ENCODE measurements at regions not wholly inside any gene's neighbourhood (a gene's known extent, or its start where the extent isn't known, plus 50 kb on each side); places are given as distances from the start of the nearest gene placed in this dataset.

DNA sequence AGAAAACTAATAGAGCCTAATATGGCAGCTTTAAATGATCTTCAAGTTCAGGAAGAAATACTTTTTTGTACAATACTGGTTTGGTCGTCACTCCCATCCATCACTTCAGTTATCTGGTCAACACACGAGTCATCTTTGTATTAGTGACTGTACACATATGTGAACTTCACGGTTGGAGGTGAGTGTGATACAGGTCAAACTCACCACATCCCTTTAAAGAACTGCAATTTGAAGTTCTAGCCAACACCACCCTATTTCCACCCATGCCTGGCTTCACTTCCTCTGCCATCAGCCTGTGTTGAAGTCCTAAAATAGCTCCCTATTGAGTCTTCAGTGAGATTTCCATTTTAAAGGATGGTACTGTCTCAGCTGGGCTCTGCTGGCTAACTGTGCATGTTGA, 361.9 kb downstream of the TXNL1 start:
- in situ Hi-C loops (cut with HindIII; ENCODE audit: low pct_unique_long_range_greater_than_20kb, low sequenced_read_pairs) = no loop called here
- DNase-seq (ENCODE audit: low read depth) = no peak

DNA sequence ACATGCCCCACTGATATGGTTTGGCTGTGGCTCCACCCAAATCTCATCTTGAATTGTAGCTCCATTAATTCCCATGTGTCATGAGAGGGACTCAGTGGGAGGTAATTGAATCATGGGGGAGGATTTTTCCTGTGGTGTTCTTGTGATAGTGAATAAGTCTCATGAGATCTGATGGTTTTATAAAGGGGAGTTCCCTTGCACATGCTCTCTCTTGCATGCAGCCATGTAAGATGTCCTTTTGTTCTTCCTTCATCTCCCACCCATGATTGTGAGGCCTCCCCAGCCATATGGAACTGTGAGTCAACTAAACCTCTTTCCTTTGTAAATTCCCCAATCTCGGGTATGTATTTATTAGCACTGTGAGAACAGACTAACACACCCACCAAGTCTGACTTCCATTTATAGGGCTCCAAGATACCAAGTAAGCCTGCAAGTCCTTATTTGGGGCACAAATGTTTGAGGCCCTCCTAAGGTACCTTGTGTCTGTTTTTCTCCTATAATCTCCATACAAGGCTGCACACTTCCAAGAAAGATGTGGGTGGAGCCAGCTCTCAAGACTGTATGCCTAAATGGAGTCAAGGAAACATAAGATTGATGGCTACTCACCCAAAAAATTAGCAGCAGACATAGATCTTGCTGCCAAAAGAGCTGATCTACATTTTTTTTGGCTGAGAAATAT, 364.7 kb downstream of the TXNL1 start:
- DNase-seq (ENCODE audit: low read depth) = no peak
- in situ Hi-C loops (cut with HindIII; ENCODE audit: low pct_unique_long_range_greater_than_20kb, low sequenced_read_pairs) = no loop called here

DNA sequence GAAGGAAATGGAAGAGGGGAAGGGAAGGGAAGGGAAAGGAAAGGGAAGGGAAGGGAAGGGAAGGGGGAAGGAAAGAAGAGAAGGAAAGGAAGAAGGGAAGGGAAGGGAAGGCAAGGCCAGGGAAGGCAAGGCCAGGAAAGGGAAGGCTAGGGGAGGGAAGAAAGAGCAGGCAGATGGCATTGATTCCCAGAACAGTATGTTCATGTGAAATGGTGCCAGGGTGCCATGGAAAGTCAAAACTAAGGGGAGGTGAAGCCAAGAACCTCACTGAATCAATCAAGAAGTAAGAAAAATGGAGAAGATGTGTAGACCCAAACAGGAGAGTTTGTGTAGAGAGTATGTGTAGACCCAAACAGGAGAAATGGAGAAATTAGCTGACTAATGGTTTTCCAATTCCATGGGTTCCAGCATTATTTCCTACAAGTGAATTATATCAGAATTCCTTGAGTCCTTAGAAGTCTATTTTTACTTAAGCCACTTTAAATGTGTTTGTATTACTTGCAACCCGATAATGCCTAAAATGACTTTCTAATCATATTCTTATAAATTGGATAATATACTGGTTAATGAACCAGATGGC, 367.6 kb downstream of the TXNL1 start:
- in situ Hi-C loops (cut with HindIII; ENCODE audit: low pct_unique_long_range_greater_than_20kb, low sequenced_read_pairs) = no loop called here

DNA sequence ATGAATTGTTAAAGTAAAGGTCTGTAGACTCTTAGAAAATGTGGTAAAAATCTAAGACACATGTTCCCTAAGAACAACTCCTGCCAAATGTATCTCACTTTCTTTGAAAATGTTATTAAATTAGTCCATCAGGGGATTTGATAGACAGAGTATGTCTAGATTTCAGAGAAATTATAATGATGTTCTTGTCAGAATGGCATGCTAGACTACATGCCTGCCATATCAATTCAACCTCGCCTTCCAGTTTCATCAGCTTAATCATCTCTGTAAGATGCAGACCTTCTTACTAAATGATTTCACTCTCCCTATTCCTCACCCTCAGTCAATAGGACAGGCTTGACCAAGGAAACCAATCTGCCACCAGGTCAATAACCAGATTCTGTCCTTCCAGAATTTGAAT, 368.4 kb downstream of the TXNL1 start:
- DNase-seq (ENCODE audit: low read depth) = no peak
- in situ Hi-C loops (cut with HindIII; ENCODE audit: low pct_unique_long_range_greater_than_20kb, low sequenced_read_pairs) = no loop called here

More for the DNA sequence above, 367.6 kb downstream of the TXNL1 start:
- DNase-seq (ENCODE audit: low read depth) = no peak

DNA sequence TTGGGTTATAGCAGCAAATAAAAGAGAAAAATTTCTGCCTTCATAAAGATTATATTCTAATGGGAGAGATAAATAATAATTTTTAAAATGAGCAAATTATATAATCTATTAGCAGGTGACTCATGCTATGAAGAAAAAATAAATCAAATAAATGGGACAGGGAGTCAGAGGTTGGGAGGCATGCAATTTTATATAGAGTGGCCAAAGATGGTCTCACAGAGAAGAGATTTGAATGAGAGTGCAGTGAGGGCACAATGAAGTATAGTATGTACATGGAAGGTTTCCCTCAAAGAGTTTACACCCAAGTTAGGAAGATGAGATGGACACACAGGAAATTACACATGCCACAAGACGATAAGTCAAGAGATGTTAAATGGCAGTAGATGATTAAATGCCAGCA, 369.4 kb downstream of the TXNL1 start:
- DNase-seq (ENCODE audit: low read depth) = no peak
- in situ Hi-C loops (cut with HindIII; ENCODE audit: low pct_unique_long_range_greater_than_20kb, low sequenced_read_pairs) = no loop called here

DNA sequence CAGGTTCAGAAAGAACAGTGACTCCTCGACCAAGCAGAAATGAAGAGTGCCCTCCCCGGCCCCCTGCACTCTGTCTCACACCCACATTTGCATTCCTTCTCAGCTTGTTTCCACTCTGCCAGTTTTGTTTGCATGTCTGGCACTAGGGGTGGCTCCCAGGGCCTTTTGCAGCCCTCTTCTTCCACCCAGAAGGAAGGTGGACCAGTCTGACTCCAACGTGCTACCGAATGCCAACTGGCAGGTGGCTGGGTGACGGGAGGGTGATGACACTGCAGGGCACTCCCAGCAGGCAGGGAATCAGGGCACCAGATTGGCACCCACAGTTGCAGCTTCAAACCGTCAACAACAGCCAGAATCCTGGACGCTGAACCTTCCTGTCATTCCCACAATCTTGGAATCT, 371.1 kb downstream of the TXNL1 start:
- in situ Hi-C loops (cut with HindIII; ENCODE audit: low pct_unique_long_range_greater_than_20kb, low sequenced_read_pairs) = no loop called here
- no peak for DNase-seq (ENCODE audit: low read depth)

DNA sequence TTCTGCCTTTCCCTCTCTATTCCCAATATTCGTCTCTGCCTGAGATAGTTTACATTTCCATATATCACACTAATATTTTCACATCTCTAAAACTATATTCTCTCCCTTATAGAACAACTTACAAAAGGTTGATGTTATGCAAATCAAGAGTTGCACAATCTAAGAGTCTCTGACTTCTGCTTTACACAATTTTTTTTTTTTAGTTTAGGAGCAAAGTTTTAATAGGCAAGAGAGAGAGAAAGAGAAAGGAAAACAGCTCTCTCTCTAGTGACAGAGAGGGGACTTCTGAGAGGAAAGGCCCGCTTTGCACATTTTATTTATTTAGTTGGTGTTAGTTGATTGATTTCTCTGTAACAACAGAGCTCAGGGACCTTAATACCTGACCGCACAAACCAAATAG, 380.2 kb downstream of the TXNL1 start:
- DNase-seq (ENCODE audit: low read depth) = no peak
- in situ Hi-C loops (cut with HindIII; ENCODE audit: low pct_unique_long_range_greater_than_20kb, low sequenced_read_pairs) = no loop called here

DNA sequence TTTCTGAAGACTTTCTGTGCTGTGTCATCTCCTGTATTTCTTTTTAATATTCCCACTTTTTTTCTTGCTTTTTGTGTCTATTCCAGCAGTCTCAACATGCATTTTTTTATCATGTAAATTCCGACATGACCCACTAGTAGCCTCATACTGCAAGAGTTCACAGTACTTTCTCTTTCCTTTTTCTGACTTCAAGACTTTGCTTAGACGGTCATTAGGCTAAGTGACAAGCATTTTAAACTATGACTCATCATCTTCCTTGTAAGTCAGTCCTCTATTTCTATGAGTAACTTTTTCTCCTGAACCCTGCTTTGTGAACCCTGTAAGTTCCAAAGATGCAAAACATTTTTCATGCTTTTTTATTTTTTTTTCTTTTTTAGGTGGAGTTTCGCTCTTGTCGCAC, 381.2 kb downstream of the TXNL1 start:
- DNase-seq (ENCODE audit: low read depth) = peak; percentile 53
- in situ Hi-C loops (cut with HindIII; ENCODE audit: low pct_unique_long_range_greater_than_20kb, low sequenced_read_pairs) = no loop called here

DNA sequence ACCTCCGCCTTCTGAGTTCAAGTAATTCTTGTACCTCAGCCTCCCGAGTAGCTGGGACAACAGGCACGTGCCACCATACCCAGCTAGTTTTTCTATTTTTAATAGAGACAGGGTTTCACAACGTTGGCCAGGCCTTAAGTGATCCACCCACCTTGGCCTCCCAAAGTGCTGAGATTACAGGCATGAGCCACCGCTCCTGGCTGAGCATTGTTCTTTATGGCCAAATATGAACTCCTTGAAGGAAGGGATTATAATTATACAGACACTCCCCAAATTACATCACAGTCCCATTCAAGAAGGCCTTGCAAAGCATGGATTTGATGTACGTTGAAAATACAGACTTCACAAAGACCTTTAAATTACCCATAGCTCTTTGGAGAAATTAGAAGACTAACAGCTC, 381.7 kb downstream of the TXNL1 start:
- in situ Hi-C loops (cut with HindIII; ENCODE audit: low pct_unique_long_range_greater_than_20kb, low sequenced_read_pairs) = no loop called here
- no peak for DNase-seq (ENCODE audit: low read depth)

DNA sequence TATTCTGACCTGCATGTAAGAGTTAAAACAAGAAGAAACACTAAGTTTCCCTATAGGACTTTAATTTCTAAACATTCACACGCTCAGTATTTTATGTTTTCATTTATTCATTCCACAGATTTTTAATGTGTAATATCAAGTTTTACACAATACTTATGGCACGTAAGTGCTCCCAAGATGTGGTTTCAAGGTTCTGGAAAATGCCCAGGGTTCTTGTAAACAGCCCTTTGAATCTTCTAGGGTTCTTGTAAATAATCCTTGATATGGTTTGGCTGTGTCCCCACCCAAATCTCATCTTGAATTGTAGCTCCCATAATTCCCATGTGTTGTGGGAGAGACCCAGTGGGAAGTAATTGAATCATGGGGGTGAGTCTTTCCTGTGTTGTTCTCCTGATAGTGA, 383.0 kb downstream of the TXNL1 start:
- DNase-seq (ENCODE audit: low read depth) = no peak
- in situ Hi-C loops (cut with HindIII; ENCODE audit: low pct_unique_long_range_greater_than_20kb, low sequenced_read_pairs) = no loop called here

DNA sequence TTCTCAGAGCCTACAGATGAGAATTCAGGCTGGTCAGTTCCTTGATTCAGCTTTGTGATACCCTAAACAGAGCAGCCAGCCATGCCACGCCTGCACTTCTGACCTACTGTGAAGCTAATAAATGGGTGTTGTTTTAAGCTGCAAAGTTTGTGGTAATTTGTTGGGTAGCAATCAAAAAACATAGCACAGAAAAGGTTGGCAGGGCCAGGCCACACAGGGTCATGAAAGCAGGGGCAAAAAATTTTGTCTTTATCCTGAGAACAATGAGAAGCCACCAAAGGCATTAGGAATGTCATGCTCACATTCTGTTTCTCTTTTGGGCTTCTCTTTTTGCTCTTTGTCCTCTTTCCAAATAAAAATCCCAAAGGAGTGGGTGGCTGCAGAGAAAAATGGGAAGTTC, 385.9 kb downstream of the TXNL1 start:
- in situ Hi-C loops (cut with HindIII; ENCODE audit: low pct_unique_long_range_greater_than_20kb, low sequenced_read_pairs) = no loop called here
- DNase-seq (ENCODE audit: low read depth) = no peak

DNA sequence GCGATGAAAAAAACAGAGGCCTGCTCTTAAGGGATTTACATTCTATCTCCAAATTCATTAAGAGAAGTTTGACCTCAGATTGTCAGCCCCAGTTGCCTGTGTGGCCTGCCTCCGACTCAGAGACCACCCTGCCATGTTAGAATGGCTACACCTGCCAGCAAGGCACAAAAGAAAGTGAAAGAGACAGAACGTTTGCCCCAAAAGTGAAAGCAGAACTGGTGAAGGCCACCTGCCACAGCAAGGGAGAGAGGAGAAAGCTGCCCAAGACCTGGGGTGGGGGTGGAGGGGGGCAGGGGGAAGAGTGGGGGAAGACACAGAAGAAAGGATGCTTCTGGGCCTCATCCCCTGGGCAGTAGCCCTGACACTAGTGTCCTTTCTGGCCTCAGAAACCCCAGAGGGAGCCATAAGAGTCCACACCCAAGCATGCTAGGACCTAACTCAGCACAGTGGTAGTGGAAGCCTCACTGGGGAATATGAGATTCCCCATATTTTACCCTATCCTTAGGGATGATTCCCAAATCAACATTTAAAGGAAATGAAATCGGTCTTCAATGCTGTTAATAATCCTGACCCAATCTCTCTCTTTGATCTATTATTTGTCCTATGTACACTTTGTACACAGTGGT, 389.7 kb downstream of the TXNL1 start:
- DNase-seq (ENCODE audit: low read depth) = no peak
- in situ Hi-C loops (cut with HindIII; ENCODE audit: low pct_unique_long_range_greater_than_20kb, low sequenced_read_pairs) = no loop called here

DNA sequence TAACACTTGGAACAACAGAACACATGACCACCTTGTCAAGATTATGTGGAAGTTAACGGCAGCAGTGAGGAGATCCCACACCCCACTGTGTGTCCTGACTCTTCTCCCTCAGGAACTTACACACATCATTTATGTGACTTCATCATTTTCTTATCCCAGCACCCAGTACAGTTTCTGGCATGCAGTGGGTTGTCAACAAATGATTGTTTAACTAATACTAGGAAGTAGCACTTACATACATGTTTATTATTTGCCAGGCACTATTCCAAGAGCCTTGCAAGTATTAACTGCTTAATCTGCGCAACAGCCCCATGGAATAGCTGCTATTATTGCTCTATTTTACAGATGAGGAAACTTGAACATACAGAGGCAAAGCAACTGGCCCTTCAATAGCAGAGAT, 391.5 kb downstream of the TXNL1 start:
- in situ Hi-C loops (cut with HindIII; ENCODE audit: low pct_unique_long_range_greater_than_20kb, low sequenced_read_pairs) = no loop called here
- no peak for DNase-seq (ENCODE audit: low read depth)

DNA sequence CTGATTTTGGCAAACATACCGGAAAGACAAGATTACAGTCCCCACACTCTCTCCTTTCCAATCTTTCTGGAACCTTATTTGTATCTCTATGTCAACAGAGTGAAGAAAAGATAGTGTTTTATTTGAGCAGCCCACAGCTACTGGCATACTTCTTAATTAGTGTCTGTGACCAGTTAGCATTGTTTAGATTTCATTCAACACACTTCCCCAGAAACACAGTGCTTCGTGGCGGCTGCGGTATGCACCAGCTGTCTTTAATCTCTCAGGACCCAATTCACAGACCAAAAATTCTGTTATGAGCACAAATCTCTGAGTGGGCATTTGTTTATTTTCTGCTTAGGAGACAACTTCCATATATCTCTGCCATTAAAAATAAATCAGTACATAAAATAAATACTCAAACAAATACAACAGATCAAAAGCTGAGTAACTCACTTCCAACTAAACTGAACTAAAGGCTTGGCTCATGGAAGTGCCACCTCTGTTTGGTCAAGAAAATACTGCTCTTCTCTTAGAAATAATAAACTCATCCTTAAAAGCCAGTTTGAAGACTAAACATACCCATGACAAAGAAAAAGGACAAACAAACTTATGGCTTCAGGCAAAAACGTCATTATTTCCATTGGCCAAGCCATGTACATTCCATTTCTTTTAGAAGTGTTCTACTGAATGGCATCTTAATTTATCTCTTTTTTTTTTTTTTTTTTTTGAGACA, 392.4 kb downstream of the TXNL1 start:
- DNase-seq (ENCODE audit: low read depth) = no peak
- in situ Hi-C loops (cut with HindIII; ENCODE audit: low pct_unique_long_range_greater_than_20kb, low sequenced_read_pairs) = no loop called here

DNA sequence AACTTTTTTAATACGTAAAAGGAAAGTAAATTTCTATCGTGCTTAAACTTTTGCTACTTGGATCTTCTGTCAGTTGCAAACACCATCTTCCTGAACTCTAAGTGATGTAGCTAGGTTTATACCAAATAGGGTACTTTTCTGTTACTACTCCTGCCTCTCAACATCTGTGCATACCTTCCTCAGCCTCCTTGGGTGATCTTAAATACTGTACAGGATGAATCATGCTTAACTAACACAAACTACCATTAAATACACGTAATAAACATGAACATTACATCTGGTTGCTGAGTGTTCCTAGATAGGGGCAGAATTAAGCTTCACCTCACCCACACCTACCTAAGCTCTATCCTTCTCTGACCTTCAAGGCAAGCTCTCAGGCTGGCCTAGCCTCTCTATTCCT, 398.0 kb downstream of the TXNL1 start:
- DNase-seq (ENCODE audit: low read depth) = no peak
- in situ Hi-C loops (cut with HindIII; ENCODE audit: low pct_unique_long_range_greater_than_20kb, low sequenced_read_pairs) = no loop called here

DNA sequence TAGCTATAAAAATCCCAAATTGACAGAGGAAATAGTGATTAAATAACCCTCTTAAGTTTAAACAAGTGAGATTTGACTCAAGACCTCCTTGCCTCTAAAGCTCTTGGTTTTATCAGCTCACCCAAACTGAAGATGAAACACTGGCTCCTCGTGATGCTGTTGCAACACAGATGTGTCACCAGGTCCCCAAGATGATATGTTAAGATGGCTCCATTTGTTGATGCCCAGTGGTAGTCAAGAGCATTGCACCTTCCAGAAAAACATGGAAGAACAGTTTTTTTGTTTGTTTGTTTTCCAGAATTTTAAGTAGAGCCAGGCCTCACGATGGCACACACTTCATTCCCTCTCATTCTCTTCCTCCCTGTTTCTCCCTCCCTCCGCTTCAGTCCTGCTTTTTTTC, 399.8 kb downstream of the TXNL1 start:
- in situ Hi-C loops (cut with HindIII; ENCODE audit: low pct_unique_long_range_greater_than_20kb, low sequenced_read_pairs) = no loop called here
- DNase-seq (ENCODE audit: low read depth) = no peak

DNA sequence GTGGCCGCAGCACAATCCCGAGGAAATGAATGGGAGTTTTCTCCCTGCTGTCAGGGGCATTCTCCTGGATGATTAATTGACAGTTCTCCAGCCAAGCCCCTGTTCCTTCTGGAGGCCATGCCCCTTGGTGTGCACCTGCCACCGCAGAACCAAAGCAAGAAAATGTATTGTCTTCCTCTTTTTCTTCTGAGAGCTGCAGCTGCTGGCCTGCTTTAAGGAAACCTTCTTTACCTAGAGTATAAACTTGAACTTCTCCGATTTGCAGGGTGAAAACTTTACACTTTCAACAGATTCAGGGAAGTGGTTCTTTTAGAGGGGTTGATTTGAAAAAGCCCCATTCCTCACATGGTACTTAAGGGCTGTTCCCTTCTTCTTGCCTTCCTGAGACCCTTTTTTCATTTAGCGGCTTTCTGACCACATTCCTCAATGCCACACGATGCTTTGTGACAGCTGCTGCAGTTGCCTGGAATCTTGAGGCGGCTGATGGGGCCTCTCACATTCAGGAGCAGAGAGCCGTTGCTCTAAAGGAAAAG, 402.8 kb downstream of the TXNL1 start:
- in situ Hi-C loops (cut with HindIII; ENCODE audit: low pct_unique_long_range_greater_than_20kb, low sequenced_read_pairs) = no loop called here
- no peak for DNase-seq (ENCODE audit: low read depth)

DNA sequence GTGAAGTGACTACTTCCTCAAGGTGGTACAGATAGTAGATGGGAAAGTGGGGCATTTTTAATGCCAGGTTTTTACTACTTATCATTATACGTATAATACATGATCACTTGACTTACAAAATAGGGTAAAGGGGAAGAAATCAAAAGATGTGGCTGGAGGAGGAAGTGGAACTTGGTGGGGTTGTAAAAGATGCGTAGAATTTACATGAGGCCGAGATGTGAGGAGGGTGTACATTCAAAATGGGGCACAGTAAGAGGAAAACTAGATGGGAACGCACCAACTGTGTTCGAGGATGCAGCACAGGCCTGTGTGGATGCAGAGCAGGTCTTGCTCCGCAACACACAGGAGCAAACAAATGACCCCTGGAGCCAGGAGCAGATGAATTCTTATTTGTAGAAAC, 403.3 kb downstream of the TXNL1 start:
- DNase-seq (ENCODE audit: low read depth) = no peak
- in situ Hi-C loops (cut with HindIII; ENCODE audit: low pct_unique_long_range_greater_than_20kb, low sequenced_read_pairs) = no loop called here

DNA sequence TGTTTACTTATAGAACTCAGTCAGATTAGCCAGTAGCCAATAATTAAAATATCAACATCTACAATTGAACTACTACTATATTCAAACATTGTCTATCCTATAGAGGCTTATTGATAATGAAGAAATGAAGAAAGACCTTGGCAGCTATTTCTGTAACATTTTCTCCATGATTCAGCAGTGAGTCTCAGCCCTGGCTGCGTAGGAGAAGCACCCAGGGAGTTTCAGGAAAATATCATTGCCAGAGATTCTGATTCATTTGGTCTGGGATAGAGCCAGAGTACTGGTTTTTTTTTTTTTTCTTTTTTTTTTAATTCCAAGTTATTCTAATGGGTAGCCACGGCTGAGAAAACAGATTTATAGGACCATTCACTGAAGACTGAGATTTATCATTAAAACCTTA, 404.8 kb downstream of the TXNL1 start:
- DNase-seq (ENCODE audit: low read depth) = no peak
- in situ Hi-C loops (cut with HindIII; ENCODE audit: low pct_unique_long_range_greater_than_20kb, low sequenced_read_pairs) = no loop called here
